K562 (cell line): ENCODE measurements at regions not wholly inside any gene's neighbourhood (a gene's known extent, or its start where the extent isn't known, plus 50 kb on each side); places are given as distances from the start of the nearest gene placed in this dataset.

ENCODE experiments used
- ATAC-seq: fragments of 200-7000 bp; cut with Tn5 transposase; 3 replicates; pipeline ENCODE4 v1.9.1; 2020; ENCODE audit warnings: moderate library complexity
- BruUV-seq: library from RNA; stranded (reverse); fragments of 400-500 nt; replicated peaks from 2 replicates; lab custom pipeline; 2021; lab: Mats Ljungman, UMichigan
- CTCF ChIA-PET: fragments of 300-600 bp; formaldehyde crosslinking; extraction: SDS; loops from one replicate; lab custom pipeline; 2021; ENCODE audit warnings: low intra/inter-chr PET ratio; lab: Yijun Ruan, JAX
- POLR2A ChIA-PET: fragments of 300-600, 350-650 bp; sonication (Branson Sonifier 250); formaldehyde crosslinking; extraction: SDS; loops from one replicate; lab custom pipeline; 2021; ENCODE audit warnings: antibody characterized with exemption, inconsistent platforms; lab: Yijun Ruan, JAX
- DNase-seq, 4 experiments: peaks; one replicate each; pipeline versions ENCODE4 v3.0.0 to v3.0.0-alpha.2; 2011 to 2018; ENCODE audit warnings: low spot score in 3 of 4, mixed read lengths in 3 of 4; ENCODE audit errors: extremely low read depth in 1 of 4
- FAIRE-seq: peaks from 2 replicates; lab custom pipeline; 2011; peaks lifted over from hg19 to GRCh38; lab: Jason Lieb, UNC
- H2AFZ ChIP-seq: 2 replicates; pipeline ENCODE4 v1.6.0; 2011; ENCODE audit warnings: low read depth, low read length, control low read depth, inconsistent platforms
- H3K27ac ChIP-seq: fragments of 200-600 bp; 3 replicates; pipeline ENCODE4 v1.8.0; 2011; ENCODE audit warnings: low read depth, mild to moderate bottlenecking, control low read depth, inconsistent platforms, low read length, moderate library complexity, mixed read lengths; ENCODE audit errors: extremely low read depth
- H3K27me3 ChIP-seq, 2 experiments: fragments of 300-600 bp in 1 of 2; 2 replicates in 1 of 2; 3 replicates in 1 of 2; pipeline versions ENCODE4 v1.6.0 to v1.8.0; 2011; ENCODE audit warnings: inconsistent platforms in 2 of 2, low read length in 2 of 2, mild to moderate bottlenecking in 1 of 2, mixed read lengths in 1 of 2, moderate library complexity in 1 of 2; ENCODE audit not compliant: control insufficient read depth in 2 of 2, insufficient read depth in 2 of 2
- H3K36me3 ChIP-seq: fragments of 300-600 bp; 3 replicates; pipeline ENCODE4 v1.8.0; 2011; ENCODE audit warnings: mild to moderate bottlenecking, low read length, inconsistent platforms; ENCODE audit not compliant: control insufficient read depth, insufficient read depth
- H3K4me1 ChIP-seq, 2 experiments: fragments of 200-600 bp in 1 of 2; replicated peaks in 1 of 2; 2 replicates in 1 of 2; 3 replicates in 1 of 2; pipeline versions ENCODE4 v1.5.1 to v1.8.0; 2011; ENCODE audit warnings: inconsistent platforms in 2 of 2, low read length in 2 of 2, mild to moderate bottlenecking in 1 of 2, mixed read lengths in 1 of 2, moderate library complexity in 1 of 2; ENCODE audit not compliant: control insufficient read depth in 2 of 2, insufficient read depth in 2 of 2
- H3K4me2 ChIP-seq: 2 replicates; pipeline ENCODE4 v1.6.1; 2011; ENCODE audit warnings: low read length, control low read depth, inconsistent platforms, mixed read lengths; ENCODE audit not compliant: insufficient read depth
- H3K4me3 ChIP-seq: fragments of 200-600 bp; sonication (generic), shearing (Covaris generic); 2 replicates; pipeline ENCODE4 v1.5.1; 2016; ENCODE audit warnings: control low read depth, inconsistent platforms
- H3K79me2 ChIP-seq: fragments of 200-600 bp; 3 replicates; pipeline ENCODE4 v1.8.0; 2011; ENCODE audit warnings: low read length, inconsistent platforms; ENCODE audit not compliant: control insufficient read depth, insufficient read depth
- H3K9ac ChIP-seq, 2 experiments: 2 replicates each; pipeline versions ENCODE4 v1.6.0 to v1.6.1; 2011; ENCODE audit warnings: low read depth in 2 of 2, low read length in 2 of 2, control low read depth in 1 of 2, inconsistent platforms in 1 of 2, mild to moderate bottlenecking in 1 of 2, mixed read lengths in 1 of 2; ENCODE audit not compliant: insufficient read depth in 1 of 2
- H3K9me1 ChIP-seq: one replicate; pipeline ENCODE4 v1.6.0; 2011; ENCODE audit warnings: inconsistent platforms, mild to moderate bottlenecking, low read length, moderate library complexity; ENCODE audit not compliant: control insufficient read depth, insufficient read depth
- H3K9me3 ChIP-seq: replicated peaks from 2 replicates; pipeline ENCODE4 v1.5.1; 2011; ENCODE audit warnings: low read depth, low read length, inconsistent platforms; ENCODE audit not compliant: control insufficient read depth, insufficient read depth
- H4K20me1 ChIP-seq: replicated peaks from 2 replicates; pipeline ENCODE4 v1.6.1; 2011; ENCODE audit warnings: low read length, inconsistent platforms, mixed read lengths; ENCODE audit not compliant: control insufficient read depth, insufficient read depth
- BRD4 ChIP-seq: fragments of 200-600 bp; sonication (generic); IDR thresholded peaks from 2 replicates; pipeline ENCODE4 v1.6.1; 2017; ENCODE audit warnings: inconsistent platforms
- ELF4 ChIP-seq: fragments of 450-650 bp; formaldehyde crosslinking; IDR thresholded peaks from 2 replicates; pipeline ENCODE4 v1.4.0; 2022; ENCODE audit warnings: missing genetic modification characterization
- HDAC8 ChIP-seq: fragments of 450-650 bp; IDR thresholded peaks from 2 replicates; pipeline ENCODE4 v1.6.1; 2016; ENCODE audit warnings: mild to moderate bottlenecking, missing genetic modification characterization, moderate library complexity, missing compliant biosample characterization
- KHSRP ChIP-seq: fragments of 450-650 bp; IDR thresholded peaks from 2 replicates; pipeline ENCODE4 v1.6.1; 2017
- L3MBTL2 ChIP-seq: fragments of 450-650 bp; IDR thresholded peaks from 2 replicates; pipeline ENCODE4 v1.6.1; 2016; ENCODE audit warnings: mild to moderate bottlenecking, moderate library complexity
- MAFK ChIP-seq: IDR thresholded peaks from 2 replicates; pipeline ENCODE4 v1.6.1; 2011; ENCODE audit warnings: low read length, improper control_type of control experiment
- NEUROD1 ChIP-seq: fragments of 150-350 bp; IDR thresholded peaks from 2 replicates; pipeline ENCODE4 v1.6.1; 2014; ENCODE audit warnings: borderline replicate concordance, low read length, low read depth; ENCODE audit not compliant: partially characterized antibody
- NFRKB ChIP-seq: fragments of 450-650 bp; IDR thresholded peaks from 2 replicates; pipeline ENCODE4 v1.6.1; 2016; ENCODE audit warnings: low read depth
- NRF1 ChIP-seq, 2 experiments: fragments of 450-650 bp; IDR thresholded peaks in 1 of 2; conservative IDR thresholded peaks in 1 of 2; 2 replicates each; pipeline ENCODE4 v1.6.1; 2014; ENCODE audit warnings: mild to moderate bottlenecking in 2 of 2
- RAD21 ChIP-seq, 2 experiments: fragments of 250-450 bp in 1 of 2; fragments of 450-650 bp in 1 of 2; sonication (Bioruptor Pico) in 1 of 2; formaldehyde crosslinking in 1 of 2; IDR thresholded peaks in 1 of 2; conservative IDR thresholded peaks in 1 of 2; 2 replicates each; pipeline versions ENCODE4 v1.4.0 to v1.8.0; 2020 to 2022; ENCODE audit warnings: mild to moderate bottlenecking in 2 of 2, moderate library complexity in 1 of 2
- RAD51 ChIP-seq: fragments of 450-650 bp; IDR thresholded peaks from 2 replicates; pipeline ENCODE4 v1.7.1; 2016; ENCODE audit warnings: low read depth, mild to moderate bottlenecking, borderline replicate concordance
- SIN3A ChIP-seq, 2 experiments: fragments of 150-350 bp in 1 of 2; IDR thresholded peaks; 2 replicates each; pipeline ENCODE4 v1.6.1; 2011 to 2016; ENCODE audit warnings: borderline replicate concordance in 2 of 2, low read depth in 2 of 2, low read length in 2 of 2, mild to moderate bottlenecking in 2 of 2, moderate library complexity in 2 of 2; ENCODE audit not compliant: control insufficient read depth in 1 of 2
- SMARCC2 ChIP-seq: fragments of 450-650 bp; IDR thresholded peaks from 2 replicates; pipeline ENCODE4 v1.6.1; 2017; ENCODE audit warnings: antibody characterized with exemption, moderate library complexity, mild to moderate bottlenecking, low read depth
- THAP7 ChIP-seq: fragments of 250-450 bp; sonication (Bioruptor Pico); IDR thresholded peaks from 2 replicates; pipeline ENCODE4 v1.5.0; 2021
- TOE1 ChIP-seq, 2 experiments: fragments of 450-650 bp in 1 of 2; sonication (generic) in 1 of 2; formaldehyde crosslinking in 1 of 2; IDR thresholded peaks; 2 replicates each; pipeline versions ENCODE4 v1.7.1 to v1.8.0; 2016 to 2022; ENCODE audit warnings: borderline replicate concordance in 2 of 2, mild to moderate bottlenecking in 2 of 2, antibody characterized with exemption in 1 of 2, inconsistent platforms in 1 of 2, low read depth in 1 of 2, missing genetic modification reagents in 1 of 2, moderate library complexity in 1 of 2
- ZNF239 ChIP-seq: fragments of 250-450 bp; sonication (Bioruptor Pico); IDR thresholded peaks from 2 replicates; pipeline ENCODE4 v1.4.0; 2020; ENCODE audit warnings: mild to moderate bottlenecking
- ZNF830 ChIP-seq: fragments of 250-450 bp; sonication (Bioruptor Pico); IDR thresholded peaks from 2 replicates; pipeline ENCODE4 v1.5.0; 2021; ENCODE audit warnings: mild to moderate bottlenecking
- ZZZ3 ChIP-seq: fragments of 450-650 bp; IDR thresholded peaks from 2 replicates; pipeline ENCODE4 v1.6.1; 2016; ENCODE audit warnings: antibody characterized with exemption, mild to moderate bottlenecking, moderate library complexity
- WGBS: fragments of 100-300 bp; shearing (Covaris generic); methylation state at CpG from one replicate; pipeline ENCODE4 v1.1.6; 2016; ENCODE audit warnings: low coverage, mixed read lengths; ENCODE audit not compliant: insufficient coverage; ENCODE audit errors: missing lambda C conversion rate; 5-methylcytosine and 5-hydroxymethylcytosine counted together
- in situ Hi-C: fragments of 300-500 bp; cut with MboI; formaldehyde crosslinking; loops from 4 replicates; pipeline ENCODE4 v1.15.0; 2018; ENCODE audit warnings: inconsistent platforms, mixed read lengths
- intact Hi-C: fragments of 100-400 bp; cut with micrococcal nuclease; formaldehyde crosslinking; loops from 2 replicates; pipeline ENCODE4 v1.14.2; 2022
- TF ChIP-seq, protein P1 (sequence below): fragments of 450-650 bp; formaldehyde crosslinking; conservative IDR thresholded peaks from 2 replicates; pipeline ENCODE4 v1.4.0; 2022; ENCODE audit warnings: mild to moderate bottlenecking, missing genetic modification characterization

- H3K9me1 ChIP-seq, result no peaks in the 10 kb centered on the region
- ATAC-seq (no peak), FAIRE-seq (no peak), DNase-seq (no peak)
- no peak overlapping the region for H2AFZ ChIP-seq
- intact Hi-C loops, result no loop called here
- no peaks in the 10 kb centered on the region for H4K20me1 ChIP-seq
- H3K27me3 ChIP-seq, result no peaks in the 10 kb centered on the region; a peak in 1 of 5 replicates
- ChIA-PET POLR2A (no interaction called here), CTCF (no interaction called here)
- H3K36me3 ChIP-seq, result no peaks in the 10 kb centered on the region
- BruUV-seq, result no TSS peak
- no peak for TF ChIP-seq RAD51
- TF ChIP-seq KHSRP, result no peak
- TF ChIP-seq L3MBTL2, result no peak
- no peak for TF ChIP-seq ZNF239 (CRISPR knock-in tag)
- TF ChIP-seq RAD21 (CRISPR knock-in tag; conservative IDR thresholded peaks at IDR 0.05 in 1 of 2, IDR thresholded peaks at IDR 0.05 in 1 of 2), result no peak
- TF ChIP-seq SIN3A (IDR thresholded peaks at IDR 0.05; ENCODE audit: borderline replicate concordance in 2 of 2, control insufficient read depth in 1 of 2, low read depth in 2 of 2, low read length in 2 of 2), result no peak
- no peak for TF ChIP-seq NRF1 (conservative IDR thresholded peaks at IDR 0.05 in 1 of 2, IDR thresholded peaks at IDR 0.05 in 1 of 2)
- TF ChIP-seq, protein P1, sequence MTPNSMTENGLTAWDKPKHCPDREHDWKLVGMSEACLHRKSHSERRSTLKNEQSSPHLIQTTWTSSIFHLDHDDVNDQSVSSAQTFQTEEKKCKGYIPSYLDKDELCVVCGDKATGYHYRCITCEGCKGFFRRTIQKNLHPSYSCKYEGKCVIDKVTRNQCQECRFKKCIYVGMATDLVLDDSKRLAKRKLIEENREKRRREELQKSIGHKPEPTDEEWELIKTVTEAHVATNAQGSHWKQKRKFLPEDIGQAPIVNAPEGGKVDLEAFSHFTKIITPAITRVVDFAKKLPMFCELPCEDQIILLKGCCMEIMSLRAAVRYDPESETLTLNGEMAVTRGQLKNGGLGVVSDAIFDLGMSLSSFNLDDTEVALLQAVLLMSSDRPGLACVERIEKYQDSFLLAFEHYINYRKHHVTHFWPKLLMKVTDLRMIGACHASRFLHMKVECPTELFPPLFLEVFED (CRISPR knock-in tag), result no peak
- no peak for TF ChIP-seq SMARCC2
- TF ChIP-seq HDAC8 (tag), result no peak
- TF ChIP-seq ZZZ3, result no peak
- no peak for TF ChIP-seq THAP7 (CRISPR knock-in tag)
- TF ChIP-seq TOE1 (IDR thresholded peaks at IDR 0.05; ENCODE audit: borderline replicate concordance), result no peak
- no peak for TF ChIP-seq TOE1 (CRISPR knock-in tag; IDR thresholded peaks at IDR 0.05; ENCODE audit: borderline replicate concordance, low read depth)
- TF ChIP-seq NFRKB, result no peak
- no peak for TF ChIP-seq BRD4
- TF ChIP-seq ELF4 (CRISPR knock-in tag), result no peak
- TF ChIP-seq MAFK, result no peak
- TF ChIP-seq ZNF830 (CRISPR knock-in tag), result no peak
- TF ChIP-seq NEUROD1, result no peak
- no peaks in the 10 kb centered on the region for H3K79me2 ChIP-seq
- no peaks in the 10 kb centered on the region for H3K4me1 ChIP-seq
- H3K9ac ChIP-seq, result no peak overlapping the region
- H3K9me3 ChIP-seq, result no peaks in the 10 kb centered on the region
- in situ Hi-C loops, result no loop called here
- H3K4me2 ChIP-seq, result no peak overlapping the region
- no peak overlapping the region for H3K27ac ChIP-seq
- no peak overlapping the region for H3K4me3 ChIP-seq
- WGBS, result 5% methylated on average over 15 of the region's 20 CpGs
Measured at GRCh38 chr22:48662476-48663135, 1165.1 kb downstream of the BRD1 start.
